ENCODE measurements at regions not wholly inside any gene's neighbourhood (a gene's known extent, or its start where the extent isn't known, plus 50 kb on each side); places are given as distances from the start of the nearest gene placed in this dataset.

DNA sequence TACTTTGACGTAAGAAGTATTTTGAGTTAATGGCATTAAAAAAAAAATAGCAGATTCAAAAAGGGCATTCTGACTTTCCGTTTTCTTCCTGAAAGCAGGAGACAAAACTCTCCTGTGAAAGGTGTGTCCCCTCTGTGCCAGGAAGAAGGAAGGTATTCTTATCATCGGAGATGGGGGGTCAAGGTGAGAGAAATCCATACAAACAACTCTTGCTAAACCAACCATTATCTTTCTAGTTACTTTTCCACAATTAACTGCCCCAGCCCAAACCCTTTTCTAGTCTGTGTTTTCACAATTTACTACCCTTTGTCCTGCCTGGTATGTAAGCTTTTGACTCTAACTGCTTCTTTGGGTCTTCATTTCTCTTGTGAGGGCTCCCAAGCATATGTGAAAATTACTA is 717.3 kb downstream of the EPM2A start:
- TF ChIP-seq EZH2phosphoT487 (IDR thresholded peaks at IDR 0.05; ENCODE audit: unreplicated experiment) (no peak), POLR2AphosphoS5 (IDR thresholded peaks at IDR 0.05; ENCODE audit: low read depth) (no peak), STAT1 (IDR thresholded peaks at IDR 0.05; ENCODE audit: unreplicated experiment) (no peak), EZH2 (IDR thresholded peaks at IDR 0.05; ENCODE audit: low read depth, unreplicated experiment) (no peak), JUNB (IDR thresholded peaks at IDR 0.05; ENCODE audit: unreplicated experiment) (no peak), CREB1 (CRISPR knock-in tag; IDR thresholded peaks at IDR 0.05; ENCODE audit: low read depth) (no peak), ZNF114 (CRISPR knock-in tag; IDR thresholded peaks at IDR 0.05) (no peak)
- TF ChIP-seq, protein P1, sequence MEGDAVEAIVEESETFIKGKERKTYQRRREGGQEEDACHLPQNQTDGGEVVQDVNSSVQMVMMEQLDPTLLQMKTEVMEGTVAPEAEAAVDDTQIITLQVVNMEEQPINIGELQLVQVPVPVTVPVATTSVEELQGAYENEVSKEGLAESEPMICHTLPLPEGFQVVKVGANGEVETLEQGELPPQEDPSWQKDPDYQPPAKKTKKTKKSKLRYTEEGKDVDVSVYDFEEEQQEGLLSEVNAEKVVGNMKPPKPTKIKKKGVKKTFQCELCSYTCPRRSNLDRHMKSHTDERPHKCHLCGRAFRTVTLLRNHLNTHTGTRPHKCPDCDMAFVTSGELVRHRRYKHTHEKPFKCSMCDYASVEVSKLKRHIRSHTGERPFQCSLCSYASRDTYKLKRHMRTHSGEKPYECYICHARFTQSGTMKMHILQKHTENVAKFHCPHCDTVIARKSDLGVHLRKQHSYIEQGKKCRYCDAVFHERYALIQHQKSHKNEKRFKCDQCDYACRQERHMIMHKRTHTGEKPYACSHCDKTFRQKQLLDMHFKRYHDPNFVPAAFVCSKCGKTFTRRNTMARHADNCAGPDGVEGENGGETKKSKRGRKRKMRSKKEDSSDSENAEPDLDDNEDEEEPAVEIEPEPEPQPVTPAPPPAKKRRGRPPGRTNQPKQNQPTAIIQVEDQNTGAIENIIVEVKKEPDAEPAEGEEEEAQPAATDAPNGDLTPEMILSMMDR (conservative IDR thresholded peaks at IDR 0.05; ENCODE audit: low read depth in 2 of 2), result no peak
- TF ChIP-seq, protein P2, sequence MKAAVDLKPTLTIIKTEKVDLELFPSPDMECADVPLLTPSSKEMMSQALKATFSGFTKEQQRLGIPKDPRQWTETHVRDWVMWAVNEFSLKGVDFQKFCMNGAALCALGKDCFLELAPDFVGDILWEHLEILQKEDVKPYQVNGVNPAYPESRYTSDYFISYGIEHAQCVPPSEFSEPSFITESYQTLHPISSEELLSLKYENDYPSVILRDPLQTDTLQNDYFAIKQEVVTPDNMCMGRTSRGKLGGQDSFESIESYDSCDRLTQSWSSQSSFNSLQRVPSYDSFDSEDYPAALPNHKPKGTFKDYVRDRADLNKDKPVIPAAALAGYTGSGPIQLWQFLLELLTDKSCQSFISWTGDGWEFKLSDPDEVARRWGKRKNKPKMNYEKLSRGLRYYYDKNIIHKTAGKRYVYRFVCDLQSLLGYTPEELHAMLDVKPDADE (IDR thresholded peaks at IDR 0.05), result no peak
- TF ChIP-seq, protein P3, sequence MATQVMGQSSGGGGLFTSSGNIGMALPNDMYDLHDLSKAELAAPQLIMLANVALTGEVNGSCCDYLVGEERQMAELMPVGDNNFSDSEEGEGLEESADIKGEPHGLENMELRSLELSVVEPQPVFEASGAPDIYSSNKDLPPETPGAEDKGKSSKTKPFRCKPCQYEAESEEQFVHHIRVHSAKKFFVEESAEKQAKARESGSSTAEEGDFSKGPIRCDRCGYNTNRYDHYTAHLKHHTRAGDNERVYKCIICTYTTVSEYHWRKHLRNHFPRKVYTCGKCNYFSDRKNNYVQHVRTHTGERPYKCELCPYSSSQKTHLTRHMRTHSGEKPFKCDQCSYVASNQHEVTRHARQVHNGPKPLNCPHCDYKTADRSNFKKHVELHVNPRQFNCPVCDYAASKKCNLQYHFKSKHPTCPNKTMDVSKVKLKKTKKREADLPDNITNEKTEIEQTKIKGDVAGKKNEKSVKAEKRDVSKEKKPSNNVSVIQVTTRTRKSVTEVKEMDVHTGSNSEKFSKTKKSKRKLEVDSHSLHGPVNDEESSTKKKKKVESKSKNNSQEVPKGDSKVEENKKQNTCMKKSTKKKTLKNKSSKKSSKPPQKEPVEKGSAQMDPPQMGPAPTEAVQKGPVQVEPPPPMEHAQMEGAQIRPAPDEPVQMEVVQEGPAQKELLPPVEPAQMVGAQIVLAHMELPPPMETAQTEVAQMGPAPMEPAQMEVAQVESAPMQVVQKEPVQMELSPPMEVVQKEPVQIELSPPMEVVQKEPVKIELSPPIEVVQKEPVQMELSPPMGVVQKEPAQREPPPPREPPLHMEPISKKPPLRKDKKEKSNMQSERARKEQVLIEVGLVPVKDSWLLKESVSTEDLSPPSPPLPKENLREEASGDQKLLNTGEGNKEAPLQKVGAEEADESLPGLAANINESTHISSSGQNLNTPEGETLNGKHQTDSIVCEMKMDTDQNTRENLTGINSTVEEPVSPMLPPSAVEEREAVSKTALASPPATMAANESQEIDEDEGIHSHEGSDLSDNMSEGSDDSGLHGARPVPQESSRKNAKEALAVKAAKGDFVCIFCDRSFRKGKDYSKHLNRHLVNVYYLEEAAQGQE (IDR thresholded peaks at IDR 0.05; ENCODE audit: unreplicated experiment), result no peak
- TF ChIP-seq, protein P4, sequence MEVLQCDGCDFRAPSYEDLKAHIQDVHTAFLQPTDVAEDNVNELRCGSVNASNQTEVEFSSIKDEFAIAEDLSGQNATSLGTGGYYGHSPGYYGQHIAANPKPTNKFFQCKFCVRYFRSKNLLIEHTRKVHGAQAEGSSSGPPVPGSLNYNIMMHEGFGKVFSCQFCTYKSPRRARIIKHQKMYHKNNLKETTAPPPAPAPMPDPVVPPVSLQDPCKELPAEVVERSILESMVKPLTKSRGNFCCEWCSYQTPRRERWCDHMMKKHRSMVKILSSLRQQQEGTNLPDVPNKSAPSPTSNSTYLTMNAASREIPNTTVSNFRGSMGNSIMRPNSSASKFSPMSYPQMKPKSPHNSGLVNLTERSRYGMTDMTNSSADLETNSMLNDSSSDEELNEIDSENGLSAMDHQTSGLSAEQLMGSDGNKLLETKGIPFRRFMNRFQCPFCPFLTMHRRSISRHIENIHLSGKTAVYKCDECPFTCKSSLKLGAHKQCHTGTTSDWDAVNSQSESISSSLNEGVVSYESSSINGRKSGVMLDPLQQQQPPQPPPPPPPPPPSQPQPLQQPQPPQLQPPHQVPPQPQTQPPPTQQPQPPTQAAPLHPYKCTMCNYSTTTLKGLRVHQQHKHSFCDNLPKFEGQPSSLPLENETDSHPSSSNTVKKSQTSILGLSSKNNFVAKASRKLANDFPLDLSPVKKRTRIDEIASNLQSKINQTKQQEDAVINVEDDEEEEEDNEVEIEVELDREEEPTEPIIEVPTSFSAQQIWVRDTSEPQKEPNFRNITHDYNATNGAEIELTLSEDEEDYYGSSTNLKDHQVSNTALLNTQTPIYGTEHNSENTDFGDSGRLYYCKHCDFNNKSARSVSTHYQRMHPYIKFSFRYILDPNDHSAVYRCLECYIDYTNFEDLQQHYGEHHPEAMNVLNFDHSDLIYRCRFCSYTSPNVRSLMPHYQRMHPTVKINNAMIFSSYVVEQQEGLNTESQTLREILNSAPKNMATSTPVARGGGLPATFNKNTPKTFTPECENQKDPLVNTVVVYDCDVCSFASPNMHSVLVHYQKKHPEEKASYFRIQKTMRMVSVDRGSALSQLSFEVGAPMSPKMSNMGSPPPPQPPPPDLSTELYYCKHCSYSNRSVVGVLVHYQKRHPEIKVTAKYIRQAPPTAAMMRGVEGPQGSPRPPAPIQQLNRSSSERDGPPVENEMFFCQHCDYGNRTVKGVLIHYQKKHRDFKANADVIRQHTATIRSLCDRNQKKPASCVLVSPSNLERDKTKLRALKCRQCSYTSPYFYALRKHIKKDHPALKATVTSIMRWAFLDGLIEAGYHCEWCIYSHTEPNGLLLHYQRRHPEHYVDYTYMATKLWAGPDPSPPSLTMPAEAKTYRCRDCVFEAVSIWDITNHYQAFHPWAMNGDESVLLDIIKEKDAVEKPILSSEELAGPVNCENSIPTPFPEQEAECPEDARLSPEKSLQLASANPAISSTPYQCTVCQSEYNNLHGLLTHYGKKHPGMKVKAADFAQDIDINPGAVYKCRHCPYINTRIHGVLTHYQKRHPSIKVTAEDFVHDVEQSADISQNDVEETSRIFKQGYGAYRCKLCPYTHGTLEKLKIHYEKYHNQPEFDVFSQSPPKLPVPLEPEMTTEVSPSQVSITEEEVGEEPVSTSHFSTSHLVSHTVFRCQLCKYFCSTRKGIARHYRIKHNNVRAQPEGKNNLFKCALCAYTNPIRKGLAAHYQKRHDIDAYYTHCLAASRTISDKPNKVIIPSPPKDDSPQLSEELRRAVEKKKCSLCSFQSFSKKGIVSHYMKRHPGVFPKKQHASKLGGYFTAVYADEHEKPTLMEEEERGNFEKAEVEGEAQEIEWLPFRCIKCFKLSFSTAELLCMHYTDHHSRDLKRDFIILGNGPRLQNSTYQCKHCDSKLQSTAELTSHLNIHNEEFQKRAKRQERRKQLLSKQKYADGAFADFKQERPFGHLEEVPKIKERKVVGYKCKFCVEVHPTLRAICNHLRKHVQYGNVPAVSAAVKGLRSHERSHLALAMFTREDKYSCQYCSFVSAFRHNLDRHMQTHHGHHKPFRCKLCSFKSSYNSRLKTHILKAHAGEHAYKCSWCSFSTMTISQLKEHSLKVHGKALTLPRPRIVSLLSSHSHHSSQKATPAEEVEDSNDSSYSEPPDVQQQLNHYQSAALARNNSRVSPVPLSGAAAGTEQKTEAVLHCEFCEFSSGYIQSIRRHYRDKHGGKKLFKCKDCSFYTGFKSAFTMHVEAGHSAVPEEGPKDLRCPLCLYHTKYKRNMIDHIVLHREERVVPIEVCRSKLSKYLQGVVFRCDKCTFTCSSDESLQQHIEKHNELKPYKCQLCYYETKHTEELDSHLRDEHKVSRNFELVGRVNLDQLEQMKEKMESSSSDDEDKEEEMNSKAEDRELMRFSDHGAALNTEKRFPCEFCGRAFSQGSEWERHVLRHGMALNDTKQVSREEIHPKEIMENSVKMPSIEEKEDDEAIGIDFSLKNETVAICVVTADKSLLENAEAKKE (CRISPR knock-in tag; IDR thresholded peaks at IDR 0.05), result no peak

Data from GM23338 (cell line).